ENCODE measurements at regions not wholly inside any gene's neighbourhood (a gene's known extent, or its start where the extent isn't known, plus 50 kb on each side); places are given as distances from the start of the nearest gene placed in this dataset.
"Not testable (repeated sequence)": the region's sequence is repeated elsewhere in the genome, so short reads cannot be mapped to it uniquely, and the experiment has no call there.

- not testable (repeated sequence) for DNase-seq
These were observed 200.6 kb upstream of the FRG1 start for GRCh38 chr4:189740118-189740517.

DNA sequence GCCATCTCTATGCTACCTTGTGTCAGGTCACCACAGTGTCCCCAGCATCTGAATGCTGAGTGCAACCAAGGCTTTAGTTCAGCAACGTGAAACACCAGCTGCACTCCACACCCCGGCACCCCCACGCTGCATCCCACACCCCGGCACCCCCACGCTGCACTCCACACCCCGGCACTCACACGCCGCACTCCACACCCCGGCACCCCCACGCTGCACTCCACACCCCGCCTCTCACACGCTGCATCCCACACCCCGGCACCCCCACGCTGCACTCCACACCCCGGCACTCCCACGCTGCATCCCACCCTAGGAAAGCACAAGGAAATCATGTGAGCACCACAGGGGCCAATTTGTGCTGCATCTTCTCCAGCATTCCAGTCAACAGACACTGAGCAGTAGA, 199.8 kb upstream of the FRG1 start:
- no peak for DNase-seq

- not testable (repeated sequence) for DNase-seq
These were observed 187.6 kb upstream of the FRG1 start for GRCh38 chr4:189753092-189753491.

- DNase-seq: no peak
These were observed 177.1 kb upstream of the FRG1 start for GRCh38 chr4:189763583-189763982.

DNA sequence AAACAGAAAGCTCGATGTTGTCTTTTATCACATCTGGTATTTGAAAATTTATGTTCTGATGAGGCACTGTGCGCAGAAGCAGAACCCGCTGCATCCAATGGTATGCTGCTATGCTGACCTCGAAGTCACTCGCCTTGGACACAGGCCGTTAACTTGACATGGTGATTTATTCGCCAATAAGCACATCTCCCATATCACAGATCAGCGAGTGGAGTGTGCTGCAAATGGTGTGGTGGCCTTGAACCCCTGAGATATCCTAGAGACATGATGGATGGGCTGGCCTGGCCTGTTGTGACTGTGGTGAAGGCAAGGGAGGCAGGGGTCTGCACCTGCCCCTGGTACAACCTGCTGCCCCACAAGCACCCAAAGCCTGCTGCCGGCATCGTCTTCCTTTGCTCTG, 175.4 kb upstream of the FRG1 start:
- DNase-seq: no peak

- DNase-seq: no peak
These were observed 174.9 kb upstream of the FRG1 start for GRCh38 chr4:189765736-189766135.

DNA sequence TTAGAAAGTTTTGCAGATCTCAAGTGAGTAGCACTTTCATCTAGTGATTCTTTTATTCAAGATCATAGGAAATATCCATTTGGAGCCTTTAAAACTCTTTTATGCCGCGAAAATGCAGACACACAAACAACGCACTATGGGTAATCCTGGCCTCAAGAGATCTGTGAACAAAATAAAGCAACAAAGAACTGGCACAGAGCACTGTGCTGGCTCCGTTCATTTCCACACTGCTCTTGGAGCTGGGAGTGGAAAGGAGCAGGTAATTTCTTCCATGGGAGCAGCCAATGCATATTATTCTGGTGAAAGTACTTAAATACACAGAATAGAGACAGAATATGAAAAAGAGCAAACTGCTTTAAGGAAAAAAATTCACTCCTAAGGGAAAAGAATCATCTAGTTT, 172.7 kb upstream of the FRG1 start:
- no peak for DNase-seq

DNA sequence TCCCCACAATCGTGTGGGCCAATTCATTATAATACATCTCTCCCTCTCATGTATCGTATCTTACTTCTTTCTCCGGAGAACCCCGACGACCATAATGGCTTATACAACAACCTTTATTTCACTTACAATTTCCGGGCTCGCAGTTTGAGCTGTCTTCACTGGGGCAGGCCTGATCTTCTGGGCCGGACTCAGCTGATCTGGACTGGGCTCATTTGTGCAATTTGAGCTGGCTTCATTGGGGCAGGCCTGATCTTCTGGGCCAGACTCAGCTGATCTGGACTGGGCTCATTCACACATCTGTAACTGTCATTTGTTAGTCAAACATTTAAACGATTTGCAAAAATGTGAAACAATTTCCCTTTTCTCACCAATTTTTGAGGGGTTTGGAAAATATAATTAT, 171.5 kb upstream of the FRG1 start:
- no peak for DNase-seq

- no peak for DNase-seq
These were observed 168.8 kb upstream of the FRG1 start for GRCh38 chr4:189771696-189772361.

DNA sequence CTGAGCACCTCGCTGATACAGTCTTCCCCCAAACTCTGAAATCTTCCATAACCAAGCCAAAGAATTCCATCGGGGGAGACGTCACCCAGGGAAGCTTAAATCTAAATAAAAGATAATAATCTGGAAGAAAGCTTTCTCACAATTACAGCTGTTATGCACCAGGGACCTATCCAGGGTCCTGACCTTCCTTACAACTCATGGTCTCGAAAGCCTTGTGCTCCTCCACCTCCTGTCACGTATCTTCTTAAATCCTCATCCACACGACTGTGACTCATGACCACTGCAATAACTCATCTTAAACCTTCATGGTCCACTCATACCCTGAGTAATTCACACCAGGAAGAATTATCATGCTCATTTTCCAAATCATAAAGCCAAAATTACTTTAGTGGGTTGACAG, 166.8 kb upstream of the FRG1 start:
- no peak for DNase-seq

- DNase-seq: no peak
These were observed 161.2 kb upstream of the FRG1 start for GRCh38 chr4:189779281-189779980.

GRCh38 chr4:189780391-189780790, 160.3 kb upstream of the FRG1 start:
- no peak for DNase-seq

DNA sequence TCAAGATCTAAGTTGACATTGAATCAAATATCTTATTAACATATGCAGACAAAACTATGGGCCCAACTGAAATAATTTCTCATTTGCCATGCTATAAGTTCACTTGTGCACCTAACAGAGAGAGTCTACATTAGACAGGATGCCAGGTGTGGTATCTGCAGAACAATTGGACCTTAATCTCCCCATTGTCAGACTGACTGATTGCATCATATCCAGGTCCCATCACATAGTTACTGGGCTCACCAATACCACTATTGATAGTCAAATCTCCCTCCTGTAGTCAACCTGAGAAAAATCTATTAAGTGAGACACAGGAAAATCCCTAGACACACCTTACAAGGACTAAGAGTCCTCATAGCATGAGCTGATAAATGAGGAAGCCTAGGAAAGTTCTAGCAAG, 156.0 kb upstream of the FRG1 start:
- no peak for DNase-seq

DNA sequence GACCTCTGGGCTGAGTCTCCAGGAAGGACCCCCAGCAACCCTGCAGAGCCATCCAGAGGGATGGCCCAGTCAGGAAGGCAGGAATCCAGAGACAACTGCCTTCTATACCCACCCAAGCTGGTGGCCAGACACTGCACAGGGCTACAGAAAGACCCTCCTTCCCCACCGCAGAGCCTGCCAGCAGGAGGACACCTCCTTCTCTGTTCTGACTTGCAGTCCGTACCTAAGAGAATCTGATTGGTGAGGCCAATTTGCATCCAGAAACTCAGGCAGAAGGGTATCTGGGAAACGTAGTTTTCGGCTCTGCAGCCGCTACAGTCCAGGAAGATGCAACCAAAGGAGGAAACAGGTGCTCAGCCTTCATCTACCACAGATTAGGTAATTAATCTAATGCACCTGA, 155.4 kb upstream of the FRG1 start:
- DNase-seq: no peak

DNA sequence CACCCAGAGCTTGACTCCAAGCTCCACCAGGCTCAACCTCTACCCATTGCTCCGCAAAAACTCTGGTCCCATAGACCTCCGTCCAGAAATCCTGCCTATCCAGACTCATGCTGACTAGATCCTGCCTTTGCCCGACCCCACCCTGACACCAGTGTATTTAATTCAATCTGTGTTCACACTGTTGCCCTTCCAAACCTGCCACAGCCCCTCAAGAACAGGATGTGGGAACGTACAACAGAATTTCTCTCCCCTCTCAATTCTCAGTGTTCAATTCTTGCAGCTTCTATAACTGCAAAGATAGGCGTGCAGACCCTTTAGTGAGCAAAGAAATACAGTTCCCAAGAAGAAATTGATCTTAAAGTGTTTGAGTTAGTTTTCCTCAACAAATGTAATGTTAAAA, 154.2 kb upstream of the FRG1 start:
- no peak for DNase-seq

DNA sequence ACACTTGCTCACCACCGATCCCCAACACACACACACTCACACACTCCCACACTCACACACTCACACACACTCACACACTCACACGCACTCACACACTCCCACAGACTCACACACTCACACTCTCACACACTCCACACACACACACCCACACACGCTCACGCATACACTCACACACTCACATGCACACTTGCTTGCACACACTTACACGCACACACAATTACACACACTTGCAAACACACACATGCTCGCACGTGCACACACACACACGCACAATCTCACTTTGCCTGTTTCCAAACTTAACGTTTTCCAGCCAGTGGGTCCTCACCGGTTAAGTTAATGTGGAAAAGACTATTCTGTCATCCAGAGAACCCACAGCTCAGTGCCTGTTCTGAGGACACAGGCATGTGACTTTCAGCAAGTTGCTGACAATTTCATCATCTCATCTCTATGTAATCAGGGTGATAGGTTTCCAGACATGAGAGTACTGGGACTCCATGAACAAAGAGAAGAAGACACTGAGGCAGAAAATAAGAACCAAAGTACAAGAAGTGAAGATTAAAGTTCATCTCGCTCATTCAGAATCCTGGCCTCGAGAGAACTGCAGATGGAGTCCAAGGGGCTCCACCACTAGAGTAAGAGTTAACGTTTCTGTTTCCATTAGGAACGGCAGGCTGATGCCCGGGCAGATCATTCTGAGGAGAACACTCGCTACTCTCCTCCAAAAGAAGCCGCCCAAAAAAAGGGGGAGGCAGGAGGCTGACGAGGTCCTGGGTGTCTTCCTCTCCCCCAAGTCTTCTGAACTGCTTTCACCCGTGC, 153.2 kb upstream of the FRG1 start:
- DNase-seq: no peak

DNA sequence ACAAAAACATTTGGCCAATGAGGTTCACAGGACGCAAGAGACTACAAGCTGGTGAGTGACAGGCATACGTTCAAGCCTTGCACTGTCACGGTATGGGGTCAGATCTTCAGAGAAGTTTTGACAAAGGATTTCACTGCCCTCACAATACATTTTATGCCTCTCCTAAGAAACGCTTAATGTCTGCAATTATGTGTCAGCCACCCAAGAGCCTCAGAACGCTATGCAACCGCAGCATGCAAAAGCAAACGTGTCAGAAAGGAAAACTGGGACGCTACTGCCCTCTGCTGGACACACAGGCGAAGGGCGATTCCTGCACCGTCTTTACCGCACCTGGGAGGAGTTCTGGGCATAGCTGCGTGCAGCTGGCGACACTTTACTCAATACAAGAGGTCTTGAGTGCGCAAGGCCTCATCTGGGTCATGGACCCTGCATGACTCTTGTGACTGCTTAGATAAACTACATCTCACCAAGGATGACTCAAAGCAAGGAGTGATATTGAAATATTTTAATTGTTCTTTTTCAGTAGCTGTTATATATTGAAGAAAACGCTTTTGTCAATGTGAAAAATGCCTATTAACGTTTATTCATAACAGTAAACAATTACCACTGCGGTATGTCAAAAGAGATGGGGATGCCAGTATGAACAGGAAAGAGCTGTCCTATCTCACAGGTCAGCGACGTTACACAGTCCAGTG, 147.6 kb upstream of the FRG1 start:
- DNase-seq: peak; percentile 40

GRCh38 chr4:189800545-189801088, 140.1 kb upstream of the FRG1 start:
- DNase-seq: no peak

- DNase-seq: no peak
These were observed 137.8 kb upstream of the FRG1 start for GRCh38 chr4:189802884-189803283.

GRCh38 chr4:189804894-189805293, 135.8 kb upstream of the FRG1 start:
- DNase-seq: no peak

DNA sequence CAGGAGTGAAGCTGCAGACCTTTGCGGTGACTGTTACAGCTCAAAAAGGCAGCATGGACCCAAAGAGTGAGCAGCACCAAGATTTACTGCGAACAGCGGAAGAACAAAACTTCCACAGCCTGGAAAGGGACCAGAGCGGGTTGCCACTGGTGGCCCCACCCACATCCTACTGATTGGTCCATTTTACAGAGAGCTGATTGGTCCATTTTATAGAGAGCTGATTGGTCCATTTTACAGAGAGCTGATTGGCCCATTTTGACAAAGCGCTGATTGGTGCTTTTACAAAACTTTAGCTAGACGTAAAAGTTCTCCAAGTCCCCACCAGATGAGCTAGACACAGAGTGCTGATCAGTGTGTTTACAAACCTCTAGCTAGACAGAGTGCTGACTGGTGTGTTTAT, 134.2 kb upstream of the FRG1 start:
- DNase-seq: no peak

GRCh38 chr4:189807031-189807430, 133.6 kb upstream of the FRG1 start:
- no peak for DNase-seq

GRCh38 chr4:189809241-189809735, 131.4 kb upstream of the FRG1 start:
- DNase-seq: no peak
